Suprapubic skin (tissue), 4 donors: ENCODE measurements at regions not wholly inside any gene's neighbourhood (a gene's known extent, or its start where the extent isn't known, plus 50 kb on each side); places are given as distances from the start of the nearest gene placed in this dataset.

ENCODE experiments used
- DNase-seq, 2 donors: peaks; one replicate each; pipeline ENCODE4 v3.0.0-alpha.2; 2019; ENCODE audit warnings: low spot score in 2 of 2
- H3K27ac ChIP-seq: fragments of 200-600 bp; sonication (generic); one replicate; pipeline ENCODE4 v1.5.1; 2019
- H3K27me3 ChIP-seq: fragments of 200-600 bp; sonication (generic); one replicate; pipeline ENCODE4 v1.5.1; 2019
- H3K36me3 ChIP-seq: fragments of 200-600 bp; sonication (generic); one replicate; pipeline ENCODE4 v1.5.1; 2019
- H3K4me1 ChIP-seq: fragments of 200-600 bp; sonication (generic); one replicate; pipeline ENCODE4 v1.5.1; 2019
- H3K4me3 ChIP-seq: fragments of 200-600 bp; sonication (generic); one replicate; pipeline ENCODE4 v1.5.1; 2019; ENCODE audit warnings: mild to moderate bottlenecking
- H3K9me3 ChIP-seq: fragments of 200-600 bp; sonication (generic); one replicate; pipeline ENCODE4 v1.5.1; 2019
- CTCF ChIP-seq, 2 donors: fragments of 200-600 bp in 1 of 2; fragments of 450-650 bp in 1 of 2; sonication (generic) in 1 of 2; IDR thresholded peaks; one replicate each; pipeline ENCODE4 v1.5.1; 2016 to 2019; ENCODE audit warnings: antibody characterized with exemption in 2 of 2, mild to moderate bottlenecking in 1 of 2, moderate library complexity in 1 of 2
- EP300 ChIP-seq: sonication (generic); formaldehyde crosslinking; IDR thresholded peaks from one replicate; pipeline ENCODE4 v1.6.1; 2017; ENCODE audit warnings: antibody characterized with exemption
- POLR2A ChIP-seq, 2 donors: fragments of 450-650 bp; IDR thresholded peaks; one replicate each; pipeline ENCODE4 v1.6.1; 2017; ENCODE audit warnings: antibody characterized with exemption in 2 of 2, mild to moderate bottlenecking in 2 of 2, moderate library complexity in 2 of 2
- POLR2AphosphoS5 ChIP-seq, 3 donors: sonication (generic); formaldehyde crosslinking; IDR thresholded peaks; one replicate each; pipeline ENCODE4 v1.6.1; 2017; ENCODE audit warnings: antibody characterized with exemption in 3 of 3
- WGBS: methylation state at CpG from one replicate; pipeline ENCODE4 v1.1.5; 2018; 5-methylcytosine and 5-hydroxymethylcytosine counted together

- Histone ChIP-seq H3K36me3 (no peaks in the 10 kb centered on the region), H3K9me3 (no peaks in the 10 kb centered on the region), H3K4me1 (no peaks in the 10 kb centered on the region), H3K27me3 (peaks cover 11% of the 10 kb centered on the region), H3K27ac (no peak overlapping the region), H3K4me3 (no peak overlapping the region)
- no peak for DNase-seq
- 85% methylated on average over 6 of the region's 6 CpGs for WGBS
- TF ChIP-seq CTCF (IDR thresholded peaks at IDR 0.05) (no peak), POLR2AphosphoS5 (IDR thresholded peaks at IDR 0.05) (no peak), POLR2A (IDR thresholded peaks at IDR 0.05) (no peak), EP300 (no peak)
These were observed 118.0 kb upstream of the IRX2 start for GRCh38 chr5:2869471-2869870.

GRCh38 chr5:2867373-2867933 lies 116.0 kb upstream of the IRX2 start:
- H3K27me3 ChIP-seq, result peaks cover 11% of the 10 kb centered on the region
- H3K4me1 ChIP-seq, result no peaks in the 10 kb centered on the region
- no peak overlapping the region for H3K27ac ChIP-seq
- 67% methylated on average over 14 of the region's 14 CpGs for WGBS
- H3K9me3 ChIP-seq, result no peaks in the 10 kb centered on the region
- H3K36me3 ChIP-seq, result no peaks in the 10 kb centered on the region
- TF ChIP-seq CTCF (IDR thresholded peaks at IDR 0.05) (no peak), EP300 (no peak), POLR2A (IDR thresholded peaks at IDR 0.05) (no peak), POLR2AphosphoS5 (IDR thresholded peaks at IDR 0.05) (no peak)
- DNase-seq, result no peak
- no peak overlapping the region for H3K4me3 ChIP-seq

GRCh38 chr5:2866662-2867372 lies 115.3 kb upstream of the IRX2 start:
- WGBS, result 82% methylated on average over 27 of the region's 27 CpGs
- TF ChIP-seq EP300, result no peak
- TF ChIP-seq CTCF (IDR thresholded peaks at IDR 0.05), result no peak
- no peak for TF ChIP-seq POLR2AphosphoS5 (IDR thresholded peaks at IDR 0.05)
- no peak for TF ChIP-seq POLR2A (IDR thresholded peaks at IDR 0.05)
- no peaks in the 10 kb centered on the region for H3K9me3 ChIP-seq

GRCh38 chr5:2865856-2866255 lies 114.4 kb upstream of the IRX2 start:
- TF ChIP-seq POLR2AphosphoS5 (IDR thresholded peaks at IDR 0.05) (no peak), EP300 (no peak), CTCF (IDR thresholded peaks at IDR 0.05) (no peak), POLR2A (IDR thresholded peaks at IDR 0.05) (no peak)
- Histone ChIP-seq H3K9me3 (no peaks in the 10 kb centered on the region), H3K4me3 (no peak overlapping the region), H3K4me1 (no peaks in the 10 kb centered on the region), H3K36me3 (no peaks in the 10 kb centered on the region), H3K27me3 (peaks cover 11% of the 10 kb centered on the region), H3K27ac (no peak overlapping the region)
- 92% methylated on average over 9 of the region's 12 CpGs for WGBS
- no peak for DNase-seq

More at GRCh38 chr5:2866662-2867372, 115.3 kb upstream of the IRX2 start:
- DNase-seq, result no peak
- no peak overlapping the region for H3K27ac ChIP-seq
- no peak overlapping the region for H3K4me3 ChIP-seq
- no peaks in the 10 kb centered on the region for H3K4me1 ChIP-seq
- no peaks in the 10 kb centered on the region for H3K36me3 ChIP-seq
- H3K27me3 ChIP-seq, result peaks cover 11% of the 10 kb centered on the region

GRCh38 chr5:2864515-2865105 lies 113.1 kb upstream of the IRX2 start:
- H3K4me1 ChIP-seq, result no peaks in the 10 kb centered on the region
- TF ChIP-seq POLR2A (IDR thresholded peaks at IDR 0.05), result no peak
- no peak for TF ChIP-seq POLR2AphosphoS5 (IDR thresholded peaks at IDR 0.05)
- TF ChIP-seq CTCF (IDR thresholded peaks at IDR 0.05), result no peak
- TF ChIP-seq EP300, result no peak
- no peaks in the 10 kb centered on the region for H3K36me3 ChIP-seq
- 65% methylated on average over 7 of the region's 14 CpGs for WGBS
- DNase-seq, result no peak
- no peak overlapping the region for H3K27ac ChIP-seq
- H3K27me3 ChIP-seq, result peaks cover 11% of the 10 kb centered on the region
- H3K4me3 ChIP-seq, result no peak overlapping the region
- no peaks in the 10 kb centered on the region for H3K9me3 ChIP-seq
